ENCODE measurements at regions not wholly inside any gene's neighbourhood (a gene's known extent, or its start where the extent isn't known, plus 50 kb on each side); places are given as distances from the start of the nearest gene placed in this dataset.
"Not testable (repeated sequence)": the region's sequence is repeated elsewhere in the genome, so short reads cannot be mapped to it uniquely, and the experiment has no call there.

DNA sequence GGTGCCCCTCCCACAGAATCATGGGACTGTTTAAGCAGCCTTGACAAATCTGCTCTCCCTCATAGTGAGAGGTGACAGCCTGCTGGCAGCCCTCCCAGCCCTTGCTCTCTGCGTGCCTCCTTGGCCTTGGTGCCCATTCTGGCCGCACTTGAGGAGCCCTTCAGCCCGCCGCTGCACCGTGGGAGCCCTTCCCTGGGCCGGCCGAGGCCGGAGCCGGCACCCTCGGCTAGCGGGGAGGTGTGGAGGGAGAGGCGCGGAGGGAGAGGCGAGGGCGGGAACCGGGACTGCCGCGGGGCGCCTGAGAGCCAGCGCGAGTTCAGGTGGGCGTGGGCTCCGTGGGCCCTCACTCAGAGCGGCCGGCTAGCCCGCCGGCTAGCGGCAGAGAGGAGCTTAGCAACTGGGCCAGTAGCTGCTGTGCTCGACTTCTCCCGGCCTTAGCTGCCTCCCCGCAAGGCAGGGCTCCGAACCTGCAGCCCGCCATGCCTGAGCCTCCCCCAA is 125.9 kb upstream of the MYO10 start:
- Mint-ChIP-seq H3K27ac (no peak overlapping the region), H3K4me1 (no peaks in the 10 kb centered on the region), H3K9me3 (ENCODE audit: insufficient read depth) (peaks cover 3% of the 10 kb centered on the region), H3K27me3 (no peaks in the 10 kb centered on the region), H3K4me3 (no peak overlapping the region)
- ATAC-seq (ENCODE audit: low read depth) (no peak), DNase-seq (no peak)
- Histone ChIP-seq H3K36me3 (replicated peaks in 1 of 2; ENCODE audit: control extremely low read depth in 1 of 2, control insufficient read depth in 1 of 2, extremely low read depth in 1 of 2, insufficient read depth in 2 of 2, low read length in 1 of 2) (no peaks in the 10 kb centered on the region), H3K4me1 (ENCODE audit: control insufficient read depth in 2 of 2, insufficient read depth in 2 of 2, low read length in 2 of 2) (no peaks in the 10 kb centered on the region), H4K20me1 (ENCODE audit: control insufficient read depth, insufficient read depth, low read length, poor library complexity, severe bottlenecking) (no peaks in the 10 kb centered on the region), H3K4me2 (replicated peaks; ENCODE audit: low read depth, low read length, poor library complexity, severe bottlenecking) (no peak overlapping the region), H3K9ac (ENCODE audit: low read length) (no peak overlapping the region), H2AFZ (ENCODE audit: insufficient read depth, low read depth, low read length, poor library complexity, severe bottlenecking) (no peak overlapping the region), H3K27ac (ENCODE audit: low read length in 2 of 2) (no peak overlapping the region), H3K79me2 (ENCODE audit: control insufficient read depth, insufficient read depth, low read length) (no peaks in the 10 kb centered on the region), H3K9me3 (ENCODE audit: control extremely low read depth in 1 of 3, control insufficient read depth in 2 of 3, insufficient read depth in 1 of 3, low read length in 2 of 3) (peaks cover 0 to 6% (median 0%) of the 10 kb centered on the region in 3 donors), H3K27me3 (replicated peaks in 1 of 4; ENCODE audit: control extremely low read depth in 1 of 4, control insufficient read depth in 3 of 4, insufficient read depth in 4 of 4, low read length in 3 of 4) (no peaks in the 10 kb centered on the region), H3K4me3 (ENCODE audit: control extremely low read depth in 1 of 5, extremely low read depth in 1 of 5, insufficient read depth in 1 of 5, low read depth in 2 of 5, low read length in 4 of 5) (no peak overlapping the region)
- intact Hi-C loops (cut with micrococcal nuclease), result no loop called here
- ChIA-PET POLR2A (no interaction called here), CTCF (no interaction called here)
- 87% methylated on average over 24 of the region's 33 CpGs for WGBS (ENCODE audit: insufficient coverage)
- TF ChIP-seq, protein P1, sequence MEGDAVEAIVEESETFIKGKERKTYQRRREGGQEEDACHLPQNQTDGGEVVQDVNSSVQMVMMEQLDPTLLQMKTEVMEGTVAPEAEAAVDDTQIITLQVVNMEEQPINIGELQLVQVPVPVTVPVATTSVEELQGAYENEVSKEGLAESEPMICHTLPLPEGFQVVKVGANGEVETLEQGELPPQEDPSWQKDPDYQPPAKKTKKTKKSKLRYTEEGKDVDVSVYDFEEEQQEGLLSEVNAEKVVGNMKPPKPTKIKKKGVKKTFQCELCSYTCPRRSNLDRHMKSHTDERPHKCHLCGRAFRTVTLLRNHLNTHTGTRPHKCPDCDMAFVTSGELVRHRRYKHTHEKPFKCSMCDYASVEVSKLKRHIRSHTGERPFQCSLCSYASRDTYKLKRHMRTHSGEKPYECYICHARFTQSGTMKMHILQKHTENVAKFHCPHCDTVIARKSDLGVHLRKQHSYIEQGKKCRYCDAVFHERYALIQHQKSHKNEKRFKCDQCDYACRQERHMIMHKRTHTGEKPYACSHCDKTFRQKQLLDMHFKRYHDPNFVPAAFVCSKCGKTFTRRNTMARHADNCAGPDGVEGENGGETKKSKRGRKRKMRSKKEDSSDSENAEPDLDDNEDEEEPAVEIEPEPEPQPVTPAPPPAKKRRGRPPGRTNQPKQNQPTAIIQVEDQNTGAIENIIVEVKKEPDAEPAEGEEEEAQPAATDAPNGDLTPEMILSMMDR (IDR thresholded peaks at IDR 0.05), result no peak
- TF ChIP-seq EZH2 (IDR thresholded peaks at IDR 0.05; ENCODE audit: borderline replicate concordance, insufficient read depth, low read depth, low read length, poor library complexity, severe bottlenecking), result no peak

DNA sequence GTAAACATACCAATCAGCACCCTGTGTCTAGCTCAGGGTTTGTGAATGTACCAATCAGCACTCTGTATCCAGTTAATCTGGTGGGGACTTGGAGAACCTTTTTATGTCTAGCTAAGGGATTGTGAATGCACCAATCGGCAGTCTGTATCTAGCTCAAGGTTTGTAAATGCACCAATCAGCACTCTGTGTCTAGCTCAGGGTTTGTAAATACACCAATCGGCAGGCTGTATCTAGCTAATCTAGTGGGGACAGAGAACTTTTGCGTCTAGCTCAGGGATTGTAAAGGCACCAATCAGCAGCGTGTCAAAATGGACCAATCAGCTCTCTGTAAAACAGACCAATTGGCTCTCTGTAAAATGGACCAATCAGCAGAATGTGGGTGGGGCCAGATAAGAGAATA is 126.7 kb upstream of the MYO10 start:
- ATAC-seq (ENCODE audit: low read depth); H3K27me3 Mint-ChIP-seq; CTCF ChIA-PET: not testable (repeated sequence)

More for the DNA sequence above, 126.7 kb upstream of the MYO10 start:
- 96% methylated on average over 4 of the region's 4 CpGs for WGBS (ENCODE audit: insufficient coverage)
- H3K36me3 ChIP-seq (replicated peaks in 1 of 2; ENCODE audit: control extremely low read depth in 1 of 2, control insufficient read depth in 1 of 2, extremely low read depth in 1 of 2, insufficient read depth in 2 of 2, low read length in 1 of 2); DNase-seq; H3K27me3 ChIP-seq (replicated peaks in 1 of 4; ENCODE audit: control extremely low read depth in 1 of 4, control insufficient read depth in 3 of 4, insufficient read depth in 4 of 4, low read length in 3 of 4); H3K4me3 ChIP-seq (ENCODE audit: control extremely low read depth in 1 of 5, extremely low read depth in 1 of 5, insufficient read depth in 1 of 5, low read depth in 2 of 5, low read length in 4 of 5); H3K4me1 ChIP-seq (ENCODE audit: control insufficient read depth in 2 of 2, insufficient read depth in 2 of 2, low read length in 2 of 2); H3K9me3 Mint-ChIP-seq (ENCODE audit: insufficient read depth); H3K27ac Mint-ChIP-seq; intact Hi-C loops (cut with micrococcal nuclease); H2AFZ ChIP-seq (ENCODE audit: insufficient read depth, low read depth, low read length, poor library complexity, severe bottlenecking); H3K4me3 Mint-ChIP-seq; H3K4me2 ChIP-seq (replicated peaks; ENCODE audit: low read depth, low read length, poor library complexity, severe bottlenecking); H3K9ac ChIP-seq (ENCODE audit: low read length); H3K79me2 ChIP-seq (ENCODE audit: control insufficient read depth, insufficient read depth, low read length); H3K4me1 Mint-ChIP-seq; H3K27ac ChIP-seq (ENCODE audit: low read length in 2 of 2); POLR2A ChIA-PET; H3K9me3 ChIP-seq (ENCODE audit: control extremely low read depth in 1 of 3, control insufficient read depth in 2 of 3, insufficient read depth in 1 of 3, low read length in 2 of 3); H4K20me1 ChIP-seq (ENCODE audit: control insufficient read depth, insufficient read depth, low read length, poor library complexity, severe bottlenecking): not testable (repeated sequence)
